Breast epithelium (tissue), 4 donors: ENCODE measurements at regions not wholly inside any gene's neighbourhood (a gene's known extent, or its start where the extent isn't known, plus 50 kb on each side); places are given as distances from the start of the nearest gene placed in this dataset.

Source experiments
- DNase-seq, 2 donors: peaks; one replicate each; pipeline ENCODE4 v3.0.0-alpha.2; 2019; ENCODE audit warnings: low spot score in 2 of 2
- H3K27ac ChIP-seq, 2 donors: fragments of 200-600 bp; sonication (generic) in 1 of 2; one replicate each; pipeline ENCODE4 v1.5.1; 2016 to 2019; ENCODE audit warnings: mild to moderate bottlenecking in 1 of 2
- H3K27me3 ChIP-seq, 2 donors: fragments of 200-600 bp; sonication (generic) in 1 of 2; one replicate each; pipeline versions ENCODE4 v1.5.1 to v1.6.0; 2017 to 2019; ENCODE audit warnings: control low read depth in 1 of 2, mild to moderate bottlenecking in 1 of 2
- H3K36me3 ChIP-seq: fragments of 200-600 bp; one replicate; pipeline ENCODE4 v1.5.1; 2019
- H3K4me1 ChIP-seq, 2 donors: fragments of 200-600 bp; sonication (generic); one replicate each; pipeline ENCODE4 v1.5.1; 2016 to 2019; ENCODE audit warnings: control low read depth in 1 of 2
- H3K4me3 ChIP-seq, 3 donors: fragments of 200-600 bp; sonication (generic); 1 replicate in 2 of 3; 2 replicates in 1 of 3; pipeline ENCODE4 v1.5.1; 2016 to 2019; ENCODE audit warnings: mild to moderate bottlenecking in 3 of 3, moderate library complexity in 2 of 3
- H3K9me3 ChIP-seq, 2 donors: fragments of 200-600 bp; sonication (generic) in 1 of 2; one replicate each; pipeline ENCODE4 v1.5.1; 2016 to 2019; ENCODE audit warnings: control low read depth in 1 of 2
- CTCF ChIP-seq, 3 donors: fragments of 450-650 bp; IDR thresholded peaks; one replicate each; pipeline ENCODE4 v1.5.1; 2016 to 2017; ENCODE audit warnings: antibody characterized with exemption in 3 of 3, mild to moderate bottlenecking in 3 of 3, moderate library complexity in 3 of 3
- POLR2A ChIP-seq: fragments of 450-650 bp; IDR thresholded peaks from one replicate; pipeline ENCODE4 v1.6.1; 2016; ENCODE audit warnings: antibody characterized with exemption, mild to moderate bottlenecking, moderate library complexity
- POLR2AphosphoS5 ChIP-seq, 3 donors: sonication (generic); formaldehyde crosslinking; IDR thresholded peaks; one replicate each; pipeline ENCODE4 v1.6.1; 2017; ENCODE audit warnings: antibody characterized with exemption in 3 of 3
- intact Hi-C: fragments of 100-400 bp; cut with DNase I; formaldehyde crosslinking; loops from one replicate; pipeline ENCODE4 v1.15.1; 2023; ENCODE audit warnings: low total_unique reads

DNA sequence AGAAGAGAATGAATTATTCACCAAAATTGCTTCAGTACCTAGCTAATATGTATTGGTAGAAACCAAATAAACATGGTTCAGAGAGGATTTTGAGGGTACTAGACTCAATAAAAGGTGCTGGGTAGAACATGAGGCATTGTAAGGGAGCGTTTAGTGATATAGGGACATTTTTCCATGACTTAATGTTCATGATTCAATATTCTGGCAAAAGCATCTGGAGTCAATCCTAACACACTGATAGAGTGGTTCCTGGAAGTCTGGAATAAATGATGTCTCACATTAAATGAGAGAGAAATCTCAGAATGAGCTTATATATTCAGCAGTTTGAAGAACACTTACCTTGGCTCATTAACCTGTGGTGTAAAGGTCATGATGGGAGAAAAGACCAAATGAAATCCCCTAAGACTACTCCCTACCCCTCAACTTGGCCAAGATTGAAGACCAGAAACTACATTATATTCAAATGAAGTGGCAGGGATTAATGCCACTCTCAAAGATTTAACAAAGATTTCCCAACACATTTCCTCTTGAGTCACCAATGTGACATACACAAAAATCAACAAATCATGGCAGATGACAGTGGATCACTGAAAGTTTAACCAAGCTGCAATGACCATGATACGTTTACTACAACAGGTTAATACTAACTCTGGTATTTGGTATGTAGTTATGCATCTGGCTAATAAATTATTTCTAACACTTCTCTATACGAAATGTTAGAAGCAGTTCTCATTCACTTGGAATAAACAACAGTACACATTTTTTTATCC is 309.5 kb downstream of the SATB2 start:
- no peaks in the 10 kb centered on the region for H3K36me3 ChIP-seq
- no peak overlapping the region for H3K4me3 ChIP-seq
- H3K27ac ChIP-seq: no peak overlapping the region
- no peaks in the 10 kb centered on the region for H3K27me3 ChIP-seq
- no peaks in the 10 kb centered on the region for H3K4me1 ChIP-seq
- H3K9me3 ChIP-seq: no peaks in the 10 kb centered on the region
- TF ChIP-seq CTCF (IDR thresholded peaks at IDR 0.05): no peak
- TF ChIP-seq POLR2AphosphoS5 (IDR thresholded peaks at IDR 0.05): no peak
- no peak for TF ChIP-seq POLR2A
- intact Hi-C loops: no loop called here
- no peak for DNase-seq

- TF ChIP-seq CTCF (IDR thresholded peaks at IDR 0.05) (no peak), POLR2A (no peak), POLR2AphosphoS5 (IDR thresholded peaks at IDR 0.05) (no peak)
- no peaks in the 10 kb centered on the region for H3K4me1 ChIP-seq
- no peaks in the 10 kb centered on the region for H3K36me3 ChIP-seq
- no peaks in the 10 kb centered on the region for H3K27me3 ChIP-seq
- no peak for DNase-seq
- no peaks in the 10 kb centered on the region for H3K9me3 ChIP-seq
- H3K4me3 ChIP-seq: no peak overlapping the region
- H3K27ac ChIP-seq: no peak overlapping the region
- intact Hi-C loops: no loop called here
Observed at GRCh38 chr2:199147216-199147615, 310.5 kb downstream of the SATB2 start.

DNA sequence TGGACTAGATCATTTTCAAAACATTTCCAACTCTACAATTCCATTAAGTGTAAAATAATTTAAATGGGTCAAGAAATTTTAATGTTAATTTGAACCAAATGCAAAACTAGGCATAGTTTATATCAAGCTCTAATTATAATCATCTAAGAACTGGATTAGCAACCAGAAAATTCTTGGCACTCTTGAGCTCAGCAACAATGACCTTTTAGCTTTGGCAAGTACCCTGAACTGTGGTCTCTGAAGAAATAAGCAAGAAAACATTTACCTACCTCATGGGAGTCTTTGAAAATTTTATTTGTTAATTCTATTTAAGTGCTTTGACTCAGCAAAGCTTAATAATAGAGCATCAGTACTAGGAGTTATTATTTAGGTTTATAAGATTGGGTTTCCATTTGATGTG is 313.2 kb downstream of the SATB2 start:
- intact Hi-C loops: loop anchor here (5.0 kb wide), 1 partner anchor 1123 kb away; no protein-coding TSS in a partner anchor

GRCh38 chr2:199144036-199144435 is 313.7 kb downstream of the SATB2 start:
- no peaks in the 10 kb centered on the region for H3K27me3 ChIP-seq
- intact Hi-C loops: loop anchor here (5.0 kb wide), 1 partner anchor 1123 kb away; no protein-coding TSS in a partner anchor
- H3K4me3 ChIP-seq: no peak overlapping the region
- DNase-seq: no peak
- no peak overlapping the region for H3K27ac ChIP-seq
- H3K9me3 ChIP-seq: no peaks in the 10 kb centered on the region
- no peak for TF ChIP-seq POLR2A
- no peak for TF ChIP-seq CTCF (IDR thresholded peaks at IDR 0.05)
- no peak for TF ChIP-seq POLR2AphosphoS5 (IDR thresholded peaks at IDR 0.05)
- no peaks in the 10 kb centered on the region for H3K4me1 ChIP-seq
- no peaks in the 10 kb centered on the region for H3K36me3 ChIP-seq

More for the DNA sequence above, 313.2 kb downstream of the SATB2 start:
- Histone ChIP-seq H3K4me1 (no peaks in the 10 kb centered on the region), H3K27ac (no peak overlapping the region), H3K9me3 (no peaks in the 10 kb centered on the region), H3K27me3 (no peaks in the 10 kb centered on the region), H3K4me3 (no peak overlapping the region), H3K36me3 (no peaks in the 10 kb centered on the region)
- DNase-seq: no peak
- TF ChIP-seq CTCF (IDR thresholded peaks at IDR 0.05) (no peak), POLR2AphosphoS5 (IDR thresholded peaks at IDR 0.05) (no peak), POLR2A (no peak)

DNA sequence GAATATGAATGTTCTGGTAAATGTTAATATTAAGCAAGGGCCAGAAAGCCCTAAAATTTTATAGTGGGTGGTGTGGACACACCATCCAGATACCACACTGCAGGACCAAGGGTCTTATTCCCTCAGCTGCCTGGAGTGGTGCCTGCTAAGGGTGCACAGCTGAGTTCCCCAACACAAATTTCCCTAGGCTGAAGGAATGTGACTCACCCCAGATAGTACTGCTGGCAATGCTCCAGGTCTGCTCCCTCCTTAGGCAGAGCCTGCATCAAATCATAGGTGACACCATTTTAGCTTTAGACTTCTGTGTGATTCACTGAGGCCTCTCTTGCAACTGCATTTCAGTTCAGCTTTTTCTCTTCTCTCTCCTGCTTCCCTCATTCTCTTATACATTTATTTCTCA is 321.1 kb downstream of the SATB2 start:
- intact Hi-C loops: no loop called here

More for the DNA sequence above, 321.1 kb downstream of the SATB2 start:
- Histone ChIP-seq H3K27ac (no peak overlapping the region), H3K36me3 (no peaks in the 10 kb centered on the region), H3K27me3 (no peaks in the 10 kb centered on the region), H3K4me1 (no peaks in the 10 kb centered on the region), H3K4me3 (no peak overlapping the region), H3K9me3 (no peaks in the 10 kb centered on the region)
- TF ChIP-seq POLR2AphosphoS5 (IDR thresholded peaks at IDR 0.05) (no peak), POLR2A (no peak), CTCF (IDR thresholded peaks at IDR 0.05) (no peak)
- DNase-seq: no peak
